Natural killer cell (primary cell): ENCODE measurements at regions not wholly inside any gene's neighbourhood (a gene's known extent, or its start where the extent isn't known, plus 50 kb on each side); places are given as distances from the start of the nearest gene placed in this dataset.

Source experiments
- ATAC-seq, 3 donors: fragments of 150-1000 bp in 2 of 3; fragments of 200-7000 bp in 1 of 3; cut with Tn5 transposase; 1 replicate in 1 of 3; 2 replicates in 2 of 3; pipeline ENCODE4 v1.10.0; 2021; ENCODE audit warnings: mild to moderate bottlenecking in 2 of 3, moderate library complexity in 2 of 3
- DNase-seq, 2 donors: peaks; one replicate each; pipeline versions ENCODE4 v3.0.0 to v3.0.0-alpha.2; 2013 to 2021; ENCODE audit warnings: mixed read lengths in 1 of 2
- H3K27ac ChIP-seq: one replicate; pipeline ENCODE4 v1.5.1; 2013; ENCODE audit warnings: mild to moderate bottlenecking, low read length
- H3K27me3 ChIP-seq: one replicate; pipeline ENCODE4 v1.6.1; 2013; ENCODE audit warnings: low read length; ENCODE audit not compliant: control insufficient read depth, insufficient read depth
- H3K36me3 ChIP-seq: one replicate; pipeline ENCODE4 v1.6.1; 2013; ENCODE audit warnings: low read length; ENCODE audit not compliant: control insufficient read depth, insufficient read depth
- H3K4me1 ChIP-seq: one replicate; pipeline ENCODE4 v1.6.1; 2013; ENCODE audit warnings: low read length; ENCODE audit not compliant: control insufficient read depth, insufficient read depth
- H3K4me3 ChIP-seq: one replicate; pipeline ENCODE4 v1.5.1; 2013; ENCODE audit warnings: low read length
- H3K9me3 ChIP-seq: one replicate; pipeline ENCODE4 v1.6.1; 2013; ENCODE audit warnings: low read length; ENCODE audit not compliant: control insufficient read depth, insufficient read depth
- H3K27ac Mint-ChIP-seq, 2 donors: one replicate each; pipeline ENCODE4 v1.8.0; 2022; ENCODE audit warnings: mild to moderate bottlenecking in 2 of 2, mixed read lengths in 2 of 2, moderate library complexity in 1 of 2
- H3K27me3 Mint-ChIP-seq, 2 donors: one replicate each; pipeline ENCODE4 v1.8.0; 2022; ENCODE audit warnings: low read depth in 2 of 2, mixed read lengths in 2 of 2
- H3K36me3 Mint-ChIP-seq: one replicate; pipeline ENCODE4 v1.8.0; 2022; ENCODE audit warnings: mixed read lengths
- H3K4me1 Mint-ChIP-seq, 2 donors: one replicate each; pipeline ENCODE4 v1.8.0; 2022; ENCODE audit warnings: mixed read lengths in 2 of 2
- H3K4me3 Mint-ChIP-seq: one replicate; pipeline ENCODE4 v1.8.0; 2022; ENCODE audit warnings: mild to moderate bottlenecking, moderate library complexity, mixed read lengths
- H3K9me3 Mint-ChIP-seq, 2 donors: one replicate each; pipeline ENCODE4 v1.8.0; 2022; ENCODE audit warnings: mixed read lengths in 2 of 2
- WGBS: methylation state at CpG from one replicate; pipeline ENCODE4 v1.1.7; 2013; ENCODE audit warnings: missing lambda C conversion rate; ENCODE audit not compliant: insufficient coverage; 5-methylcytosine and 5-hydroxymethylcytosine counted together
- intact Hi-C: fragments of 100-400 bp; cut with micrococcal nuclease; formaldehyde crosslinking; loops from one replicate; pipeline ENCODE4 v1.14.2; 2022
- TF ChIP-seq, protein P1 (sequence below): fragments of 200-600 bp; IDR thresholded peaks from one replicate; pipeline ENCODE4 v1.8.0; 2022; ENCODE audit warnings: antibody characterized with exemption

DNA sequence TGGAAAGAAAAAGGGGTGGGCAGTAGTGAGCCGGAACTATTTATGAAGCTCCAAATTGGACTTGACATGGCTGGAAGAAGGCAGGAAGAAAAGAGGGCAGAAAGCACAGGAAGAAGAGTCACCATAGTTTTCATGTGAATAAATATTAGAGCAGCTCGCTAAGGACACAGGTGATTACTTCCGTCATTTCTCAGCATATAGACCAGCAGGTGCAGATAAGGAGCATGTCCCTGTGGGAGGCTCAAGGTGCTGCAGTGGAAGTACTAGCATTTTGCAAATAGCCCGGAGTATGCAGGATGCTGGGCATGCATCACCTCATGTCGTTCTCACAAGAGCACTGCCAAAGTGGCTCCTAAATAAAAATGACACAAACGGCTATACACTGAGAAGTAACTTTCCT is 71.3 kb upstream of the HTR4 start:
- WGBS, result 88% methylated on average over 6 of the region's 6 CpGs
- no peak for ATAC-seq
- no peaks in the 10 kb centered on the region for H3K27me3 ChIP-seq

DNA sequence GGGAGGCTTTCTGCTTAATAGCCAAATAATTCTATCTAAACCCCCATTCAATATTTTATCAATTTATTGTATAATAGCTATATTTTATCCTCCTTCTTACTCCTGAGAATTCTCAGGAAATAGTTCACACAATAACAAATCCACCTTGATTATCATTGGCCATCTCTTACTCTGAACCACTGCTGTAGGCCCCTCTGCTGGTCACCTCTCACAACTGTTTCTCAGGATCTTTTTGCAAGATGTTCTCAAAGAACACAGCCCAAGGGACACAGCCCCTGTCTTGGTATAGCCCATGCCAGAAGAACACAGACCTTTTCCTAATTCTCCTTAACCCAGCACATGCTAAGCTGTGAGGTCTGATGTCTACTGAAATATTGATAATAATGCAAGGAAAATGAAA is 74.9 kb upstream of the HTR4 start:
- ATAC-seq (no peak), DNase-seq (no peak)
- H3K9me3 Mint-ChIP-seq, result no peaks in the 10 kb centered on the region
- no peak overlapping the region for H3K27ac ChIP-seq
- no peaks in the 10 kb centered on the region for H3K9me3 ChIP-seq
- no peaks in the 10 kb centered on the region for H3K36me3 ChIP-seq
- peaks cover 8 to 25% of the 10 kb centered on the region in 2 donors for H3K27me3 Mint-ChIP-seq
- TF ChIP-seq, protein P1, sequence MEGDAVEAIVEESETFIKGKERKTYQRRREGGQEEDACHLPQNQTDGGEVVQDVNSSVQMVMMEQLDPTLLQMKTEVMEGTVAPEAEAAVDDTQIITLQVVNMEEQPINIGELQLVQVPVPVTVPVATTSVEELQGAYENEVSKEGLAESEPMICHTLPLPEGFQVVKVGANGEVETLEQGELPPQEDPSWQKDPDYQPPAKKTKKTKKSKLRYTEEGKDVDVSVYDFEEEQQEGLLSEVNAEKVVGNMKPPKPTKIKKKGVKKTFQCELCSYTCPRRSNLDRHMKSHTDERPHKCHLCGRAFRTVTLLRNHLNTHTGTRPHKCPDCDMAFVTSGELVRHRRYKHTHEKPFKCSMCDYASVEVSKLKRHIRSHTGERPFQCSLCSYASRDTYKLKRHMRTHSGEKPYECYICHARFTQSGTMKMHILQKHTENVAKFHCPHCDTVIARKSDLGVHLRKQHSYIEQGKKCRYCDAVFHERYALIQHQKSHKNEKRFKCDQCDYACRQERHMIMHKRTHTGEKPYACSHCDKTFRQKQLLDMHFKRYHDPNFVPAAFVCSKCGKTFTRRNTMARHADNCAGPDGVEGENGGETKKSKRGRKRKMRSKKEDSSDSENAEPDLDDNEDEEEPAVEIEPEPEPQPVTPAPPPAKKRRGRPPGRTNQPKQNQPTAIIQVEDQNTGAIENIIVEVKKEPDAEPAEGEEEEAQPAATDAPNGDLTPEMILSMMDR, result no peak
- peaks cover 4% of the 10 kb centered on the region for H3K4me1 ChIP-seq
- H3K4me1 Mint-ChIP-seq, result peaks cover 7 to 18% of the 10 kb centered on the region in 2 donors
- H3K4me3 Mint-ChIP-seq, result no peak overlapping the region
- intact Hi-C loops, result no loop called here
- no peak overlapping the region for H3K4me3 ChIP-seq
- no peaks in the 10 kb centered on the region for H3K36me3 Mint-ChIP-seq
- H3K27ac Mint-ChIP-seq, result no peak overlapping the region
- no peaks in the 10 kb centered on the region for H3K27me3 ChIP-seq

More for the DNA sequence above, 71.3 kb upstream of the HTR4 start:
- Mint-ChIP-seq H3K4me1 (no peaks in the 10 kb centered on the region), H3K9me3 (no peaks in the 10 kb centered on the region), H3K27me3 (peaks cover 7 to 30% of the 10 kb centered on the region in 2 donors), H3K36me3 (no peaks in the 10 kb centered on the region), H3K4me3 (no peak overlapping the region), H3K27ac (no peak overlapping the region)
- H3K9me3 ChIP-seq, result no peaks in the 10 kb centered on the region
- H3K4me1 ChIP-seq, result no peaks in the 10 kb centered on the region
- H3K36me3 ChIP-seq, result no peaks in the 10 kb centered on the region
- no peak overlapping the region for H3K4me3 ChIP-seq
- intact Hi-C loops, result no loop called here
- no peak for DNase-seq
- no peak overlapping the region for H3K27ac ChIP-seq
- TF ChIP-seq, protein P1, result no peak

DNA sequence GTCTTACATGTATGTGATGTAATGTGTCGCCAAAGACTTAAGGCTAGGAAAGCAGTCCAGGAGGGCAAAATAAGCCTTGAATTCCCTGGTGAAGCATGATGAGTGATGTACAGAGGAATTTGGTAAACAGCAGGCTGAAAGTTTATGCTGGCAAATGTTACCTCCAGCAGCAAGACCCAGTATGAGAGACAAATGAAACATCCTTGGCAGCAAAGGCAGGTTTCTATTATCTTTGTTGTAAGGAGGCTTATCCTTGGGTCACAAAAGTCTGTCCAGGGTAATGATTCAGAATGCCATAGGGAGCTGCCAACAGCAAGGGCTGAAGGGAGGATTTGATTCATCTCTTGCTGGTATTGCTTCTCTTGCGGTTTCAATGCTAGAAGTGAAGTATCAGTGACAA is 75.9 kb upstream of the HTR4 start:
- Histone ChIP-seq H3K4me1 (peaks cover 4% of the 10 kb centered on the region), H3K4me3 (no peak overlapping the region), H3K27me3 (no peaks in the 10 kb centered on the region), H3K27ac (no peak overlapping the region), H3K9me3 (no peaks in the 10 kb centered on the region), H3K36me3 (no peaks in the 10 kb centered on the region)
- Mint-ChIP-seq H3K27ac (no peak overlapping the region), H3K4me3 (no peak overlapping the region), H3K36me3 (no peaks in the 10 kb centered on the region), H3K4me1 (peaks cover 9 to 21% of the 10 kb centered on the region in 2 donors), H3K9me3 (no peaks in the 10 kb centered on the region), H3K27me3 (peaks cover 6 to 25% of the 10 kb centered on the region in 2 donors)
- DNase-seq (no peak), ATAC-seq (no peak)
- WGBS, result 94% methylated on average over 2 of the region's 2 CpGs
- intact Hi-C loops, result loop anchor here (5.0 kb wide), 2 partner anchors 783 to 873 kb away; no protein-coding TSS in a partner anchor
- TF ChIP-seq, protein P1, result no peak
